ENCODE measurements at regions not wholly inside any gene's neighbourhood (a gene's known extent, or its start where the extent isn't known, plus 50 kb on each side); places are given as distances from the start of the nearest gene placed in this dataset.
A peak's percentile ranks its signal among the peaks of the same experiment; 100 is the strongest.

DNA sequence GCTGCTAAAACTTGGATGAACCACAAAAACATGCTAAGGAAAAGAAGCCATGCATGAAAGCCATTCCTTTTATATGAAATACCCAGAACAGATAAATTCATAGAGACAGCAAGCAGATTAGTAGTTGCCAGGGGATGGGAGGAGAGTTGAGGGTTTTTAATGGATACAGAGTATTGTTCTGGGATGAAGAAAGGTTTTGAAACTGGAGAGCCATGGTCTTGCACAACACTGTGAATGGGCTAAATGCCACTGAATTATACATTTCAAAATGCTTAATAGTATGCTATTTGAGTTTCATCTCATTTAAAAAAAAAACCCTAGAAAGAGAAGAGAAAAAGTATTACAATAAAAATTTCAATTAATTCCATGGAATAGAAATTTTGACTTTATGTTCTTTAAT is 154.3 kb downstream of the GNAT3 start:
- DNase-seq (ENCODE audit: low spot score), result no peak
- H3K27ac ChIP-seq, result no peak overlapping the region
- ChIA-PET POLR2A (ENCODE audit: low non-redundant PET) (no interaction called here), CTCF (no interaction called here)
- TF ChIP-seq, protein P1, sequence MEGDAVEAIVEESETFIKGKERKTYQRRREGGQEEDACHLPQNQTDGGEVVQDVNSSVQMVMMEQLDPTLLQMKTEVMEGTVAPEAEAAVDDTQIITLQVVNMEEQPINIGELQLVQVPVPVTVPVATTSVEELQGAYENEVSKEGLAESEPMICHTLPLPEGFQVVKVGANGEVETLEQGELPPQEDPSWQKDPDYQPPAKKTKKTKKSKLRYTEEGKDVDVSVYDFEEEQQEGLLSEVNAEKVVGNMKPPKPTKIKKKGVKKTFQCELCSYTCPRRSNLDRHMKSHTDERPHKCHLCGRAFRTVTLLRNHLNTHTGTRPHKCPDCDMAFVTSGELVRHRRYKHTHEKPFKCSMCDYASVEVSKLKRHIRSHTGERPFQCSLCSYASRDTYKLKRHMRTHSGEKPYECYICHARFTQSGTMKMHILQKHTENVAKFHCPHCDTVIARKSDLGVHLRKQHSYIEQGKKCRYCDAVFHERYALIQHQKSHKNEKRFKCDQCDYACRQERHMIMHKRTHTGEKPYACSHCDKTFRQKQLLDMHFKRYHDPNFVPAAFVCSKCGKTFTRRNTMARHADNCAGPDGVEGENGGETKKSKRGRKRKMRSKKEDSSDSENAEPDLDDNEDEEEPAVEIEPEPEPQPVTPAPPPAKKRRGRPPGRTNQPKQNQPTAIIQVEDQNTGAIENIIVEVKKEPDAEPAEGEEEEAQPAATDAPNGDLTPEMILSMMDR (conservative IDR thresholded peaks at IDR 0.05; ENCODE audit: low read depth), result no peak

DNA sequence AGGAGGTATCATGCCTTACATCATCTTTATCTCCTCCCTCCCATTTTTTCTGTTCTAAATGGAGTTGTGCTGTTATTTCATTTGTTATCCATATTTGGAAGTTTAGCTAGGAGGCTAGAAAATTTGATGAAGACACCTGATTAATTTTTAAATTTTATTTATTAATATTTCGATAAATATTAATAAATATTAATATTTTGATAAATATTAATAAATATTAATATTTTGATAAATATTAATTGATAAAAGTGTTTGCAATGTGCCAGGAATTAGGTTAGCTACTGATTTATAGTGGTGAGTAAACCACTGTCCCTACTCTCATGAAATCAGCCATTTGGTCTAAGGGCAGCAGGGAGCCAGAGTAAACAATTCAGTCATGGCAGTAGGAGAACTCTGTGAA is 161.4 kb downstream of the GNAT3 start:
- no peak overlapping the region for H3K27ac ChIP-seq
- TF ChIP-seq, protein P1 (conservative IDR thresholded peaks at IDR 0.05; ENCODE audit: low read depth), result no peak
- ChIA-PET CTCF (no interaction called here), POLR2A (ENCODE audit: low non-redundant PET) (no interaction called here)
- DNase-seq (ENCODE audit: low spot score), result no peak

DNA sequence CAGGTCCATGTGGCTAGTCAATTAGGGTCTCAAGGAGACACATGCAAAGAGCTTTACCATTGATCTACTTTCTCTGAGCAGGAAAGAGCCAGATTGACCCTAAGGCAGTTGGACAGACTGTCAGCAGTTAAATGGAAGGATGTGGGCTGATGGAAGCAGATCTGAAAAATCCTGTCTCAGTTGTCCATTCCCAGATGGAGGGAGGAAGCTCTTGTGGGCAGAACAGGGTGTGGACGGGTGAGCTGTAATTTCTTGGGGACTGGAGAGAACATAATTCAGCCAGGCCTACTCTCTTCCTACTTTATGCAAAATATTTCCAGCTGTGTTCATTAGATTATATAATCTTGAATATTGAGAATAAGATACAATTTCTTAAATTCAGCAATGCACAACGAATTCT is 163.6 kb downstream of the GNAT3 start:
- no peak for DNase-seq (ENCODE audit: low spot score)
- no peak overlapping the region for H3K27ac ChIP-seq
- ChIA-PET POLR2A (ENCODE audit: low non-redundant PET) (no interaction called here), CTCF (no interaction called here)
- TF ChIP-seq, protein P1 (conservative IDR thresholded peaks at IDR 0.05; ENCODE audit: low read depth), result no peak

- no peak for DNase-seq (ENCODE audit: low spot score)
- ChIA-PET POLR2A (ENCODE audit: low non-redundant PET) (no interaction called here), CTCF (interaction anchor here (0.6 kb wide), 1 partner anchor 45 kb away, joined by 3 read pairs; no protein-coding TSS in a partner anchor)
- TF ChIP-seq, protein P1 (conservative IDR thresholded peaks at IDR 0.05; ENCODE audit: low read depth), result no peak
- peak overlapping the region; percentile 84 for H3K27ac ChIP-seq
Measured at GRCh38 chr7:80347173-80347572, 164.7 kb downstream of the GNAT3 start.

GRCh38 chr7:80346704-80347103 is 165.2 kb downstream of the GNAT3 start:
- ChIA-PET POLR2A (ENCODE audit: low non-redundant PET) (no interaction called here), CTCF (interaction anchor here (0.6 kb wide), 1 partner anchor 45 kb away, joined by 3 read pairs; no protein-coding TSS in a partner anchor)
- peak overlapping the region; percentile 84 for H3K27ac ChIP-seq
- TF ChIP-seq, protein P1 (conservative IDR thresholded peaks at IDR 0.05; ENCODE audit: low read depth), result no peak
- peak; percentile 90 for DNase-seq (ENCODE audit: low spot score)

DNA sequence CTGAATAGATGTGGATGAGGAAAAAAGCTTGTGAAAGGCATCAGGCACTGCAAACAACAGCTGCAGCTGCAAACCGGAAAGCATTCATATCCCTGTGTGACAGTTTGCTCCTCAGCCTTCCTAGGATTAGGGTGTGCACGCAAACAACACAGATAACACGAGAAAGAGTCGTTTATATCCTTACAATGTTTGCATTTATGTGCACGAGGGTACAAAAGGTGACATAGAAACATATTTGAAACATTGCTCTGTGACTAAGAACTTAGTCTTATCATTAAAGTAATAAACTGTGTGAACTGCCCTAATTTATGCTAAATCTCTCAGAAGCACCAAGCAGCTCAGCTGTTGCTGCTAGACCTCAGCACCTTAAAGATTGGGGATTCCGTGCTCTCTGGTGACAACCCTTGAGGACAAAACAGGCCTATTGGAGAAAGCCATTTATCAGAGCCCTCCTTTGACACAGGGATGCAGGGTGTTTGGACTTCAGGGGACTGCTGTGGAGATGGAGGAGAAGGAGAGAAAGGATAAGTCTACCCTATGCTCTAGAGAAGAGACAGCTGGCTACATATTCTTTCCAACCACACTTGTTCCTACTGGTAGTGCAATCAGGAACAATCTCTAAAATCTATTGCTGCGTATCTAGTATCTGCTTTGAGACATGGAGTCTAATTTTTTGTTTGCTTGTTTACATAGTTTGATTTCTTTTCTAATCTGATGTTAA is 176.2 kb downstream of the GNAT3 start:
- TF ChIP-seq, protein P1 (conservative IDR thresholded peaks at IDR 0.05; ENCODE audit: low read depth), result no peak
- ChIA-PET POLR2A (ENCODE audit: low non-redundant PET) (no interaction called here), CTCF (no interaction called here)
- H3K27ac ChIP-seq, result no peak overlapping the region
- no peak for DNase-seq (ENCODE audit: low spot score)
